Activated CD4-positive, alpha-beta memory T cell treated with anti-CD3 and anti-CD28 coated beads for 36 hours (primary cell): ENCODE measurements at regions not wholly inside any gene's neighbourhood (a gene's known extent, or its start where the extent isn't known, plus 50 kb on each side); places are given as distances from the start of the nearest gene placed in this dataset.

Experiments used
- CTCF ChIA-PET: fragments of 350-600 bp; sonication (Branson Sonifier 250); formaldehyde crosslinking; loops from one replicate; lab custom pipeline; 2021; ENCODE audit warnings: antibody characterized with exemption, inconsistent platforms; lab: Charles Lee
- POLR2A ChIA-PET: fragments of 350-600 bp; sonication (Branson Sonifier 250); formaldehyde crosslinking; loops from one replicate; lab custom pipeline; 2021; ENCODE audit warnings: antibody characterized with exemption; lab: Charles Lee
- DNase-seq: peaks from one replicate; pipeline ENCODE4 v3.0.0-alpha.2; 2020
- H3K27ac Mint-ChIP-seq: one replicate; pipeline ENCODE4 v1.8.0; 2021; ENCODE audit warnings: mixed read lengths
- H3K27me3 Mint-ChIP-seq: one replicate; pipeline ENCODE4 v1.8.0; 2021; ENCODE audit warnings: mixed read lengths
- H3K36me3 Mint-ChIP-seq: one replicate; pipeline ENCODE4 v1.8.0; 2021; ENCODE audit warnings: mixed read lengths
- H3K4me1 Mint-ChIP-seq: one replicate; pipeline ENCODE4 v1.8.0; 2021; ENCODE audit warnings: low read depth, mixed read lengths
- H3K4me3 Mint-ChIP-seq: one replicate; pipeline ENCODE4 v1.8.0; 2021; ENCODE audit warnings: mild to moderate bottlenecking, mixed read lengths
- H3K9me3 Mint-ChIP-seq: one replicate; pipeline ENCODE4 v1.8.0; 2021; ENCODE audit warnings: mixed read lengths
- intact Hi-C: fragments of 100-400 bp; cut with micrococcal nuclease; formaldehyde crosslinking; loops from one replicate; pipeline ENCODE4 v1.15.1; 2023

GRCh38 chr17:79669861-79670260 lies 59.0 kb upstream of the RBFOX3 start:
- peaks cover 18% of the 10 kb centered on the region for H3K9me3 Mint-ChIP-seq
- no peak for DNase-seq
- no peak overlapping the region for H3K27ac Mint-ChIP-seq
- H3K36me3 Mint-ChIP-seq = no peaks in the 10 kb centered on the region
- intact Hi-C loops = no loop called here
- CTCF ChIA-PET = no interaction called here
- H3K27me3 Mint-ChIP-seq = peaks cover 44% of the 10 kb centered on the region
- POLR2A ChIA-PET = no interaction called here
- no peaks in the 10 kb centered on the region for H3K4me1 Mint-ChIP-seq
- H3K4me3 Mint-ChIP-seq = no peak overlapping the region

- CTCF ChIA-PET = no interaction called here
- Mint-ChIP-seq H3K36me3 (no peaks in the 10 kb centered on the region), H3K4me3 (no peak overlapping the region), H3K27ac (no peak overlapping the region), H3K27me3 (peaks cover 48% of the 10 kb centered on the region), H3K9me3 (peaks cover 12% of the 10 kb centered on the region), H3K4me1 (no peaks in the 10 kb centered on the region)
- no peak for DNase-seq
- intact Hi-C loops = no loop called here
- POLR2A ChIA-PET = no interaction called here
Observed at GRCh38 chr17:79668344-79669250, 57.7 kb upstream of the RBFOX3 start.

- DNase-seq = no peak
- CTCF ChIA-PET = no interaction called here
- no peaks in the 10 kb centered on the region for H3K4me1 Mint-ChIP-seq
- no peak overlapping the region for H3K27ac Mint-ChIP-seq
- intact Hi-C loops = no loop called here
- POLR2A ChIA-PET = no interaction called here
- peaks cover 52% of the 10 kb centered on the region for H3K27me3 Mint-ChIP-seq
- H3K9me3 Mint-ChIP-seq = peaks cover 6% of the 10 kb centered on the region
- no peaks in the 10 kb centered on the region for H3K36me3 Mint-ChIP-seq
- H3K4me3 Mint-ChIP-seq = no peak overlapping the region
Observed at GRCh38 chr17:79667746-79668145, 56.9 kb upstream of the RBFOX3 start.

GRCh38 chr17:79667121-79667715 lies 56.4 kb upstream of the RBFOX3 start:
- H3K27ac Mint-ChIP-seq = no peak overlapping the region
- no peaks in the 10 kb centered on the region for H3K4me1 Mint-ChIP-seq
- H3K4me3 Mint-ChIP-seq = no peak overlapping the region
- peaks cover under 1% of the 10 kb centered on the region for H3K9me3 Mint-ChIP-seq
- intact Hi-C loops = no loop called here
- H3K27me3 Mint-ChIP-seq = peaks cover 52% of the 10 kb centered on the region
- POLR2A ChIA-PET = no interaction called here
- CTCF ChIA-PET = no interaction called here
- no peaks in the 10 kb centered on the region for H3K36me3 Mint-ChIP-seq
- DNase-seq = no peak

GRCh38 chr17:79666111-79666510 lies 55.3 kb upstream of the RBFOX3 start:
- intact Hi-C loops = no loop called here
- ChIA-PET CTCF (no interaction called here), POLR2A (no interaction called here)
- H3K4me3 Mint-ChIP-seq = no peak overlapping the region
- peaks cover 48% of the 10 kb centered on the region for H3K27me3 Mint-ChIP-seq
- no peak overlapping the region for H3K27ac Mint-ChIP-seq
- H3K36me3 Mint-ChIP-seq = no peaks in the 10 kb centered on the region
- H3K9me3 Mint-ChIP-seq = peaks cover 3% of the 10 kb centered on the region
- DNase-seq = no peak
- no peaks in the 10 kb centered on the region for H3K4me1 Mint-ChIP-seq

GRCh38 chr17:79664930-79665737 lies 54.3 kb upstream of the RBFOX3 start:
- Mint-ChIP-seq H3K9me3 (peaks cover 3% of the 10 kb centered on the region), H3K36me3 (no peaks in the 10 kb centered on the region), H3K27me3 (peaks cover 50% of the 10 kb centered on the region), H3K27ac (no peak overlapping the region), H3K4me3 (no peak overlapping the region), H3K4me1 (no peaks in the 10 kb centered on the region)
- intact Hi-C loops = no loop called here
- POLR2A ChIA-PET = no interaction called here
- CTCF ChIA-PET = no interaction called here
- DNase-seq = no peak

- DNase-seq = no peak
- Mint-ChIP-seq H3K27ac (no peak overlapping the region), H3K4me1 (peaks cover 2% of the 10 kb centered on the region), H3K9me3 (peaks cover 3% of the 10 kb centered on the region), H3K27me3 (peaks cover 48% of the 10 kb centered on the region), H3K36me3 (no peaks in the 10 kb centered on the region), H3K4me3 (no peak overlapping the region)
- ChIA-PET POLR2A (no interaction called here), CTCF (no interaction called here)
- intact Hi-C loops = no loop called here
Observed at GRCh38 chr17:79661292-79662041, 50.6 kb upstream of the RBFOX3 start.
